ENCODE measurements at regions not wholly inside any gene's neighbourhood (a gene's known extent, or its start where the extent isn't known, plus 50 kb on each side); places are given as distances from the start of the nearest gene placed in this dataset.

DNA sequence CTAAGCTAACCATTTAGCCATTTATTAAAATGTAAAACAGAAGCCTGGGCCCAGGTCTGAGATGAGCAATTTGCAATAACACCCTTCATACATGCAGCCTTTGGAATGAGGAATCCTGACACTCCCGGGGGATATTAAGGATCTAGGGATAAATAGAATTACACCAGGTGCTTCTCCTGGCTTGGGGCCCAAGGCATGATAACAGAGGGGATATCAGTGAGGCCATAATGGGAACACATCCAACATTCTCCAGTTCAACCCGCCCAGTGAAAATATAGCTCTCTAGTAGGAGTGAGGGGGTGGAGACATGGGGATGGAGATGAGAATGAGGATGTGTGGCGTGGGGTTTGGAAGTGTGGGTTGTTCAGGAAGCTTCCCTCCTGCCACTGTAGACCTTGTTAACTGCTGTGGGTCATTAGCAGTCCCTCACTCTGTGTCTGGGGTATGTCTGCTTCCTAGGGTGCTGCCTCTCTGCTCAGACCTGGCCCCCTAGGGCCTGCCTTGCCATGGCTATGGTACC is 57.9 kb upstream of the KANK4 start:
- TF ChIP-seq ARNTL (CRISPR knock-in tag; IDR thresholded peaks at IDR 0.05; ENCODE audit: borderline replicate concordance, low read depth) = no peak
- TF ChIP-seq, protein P1, sequence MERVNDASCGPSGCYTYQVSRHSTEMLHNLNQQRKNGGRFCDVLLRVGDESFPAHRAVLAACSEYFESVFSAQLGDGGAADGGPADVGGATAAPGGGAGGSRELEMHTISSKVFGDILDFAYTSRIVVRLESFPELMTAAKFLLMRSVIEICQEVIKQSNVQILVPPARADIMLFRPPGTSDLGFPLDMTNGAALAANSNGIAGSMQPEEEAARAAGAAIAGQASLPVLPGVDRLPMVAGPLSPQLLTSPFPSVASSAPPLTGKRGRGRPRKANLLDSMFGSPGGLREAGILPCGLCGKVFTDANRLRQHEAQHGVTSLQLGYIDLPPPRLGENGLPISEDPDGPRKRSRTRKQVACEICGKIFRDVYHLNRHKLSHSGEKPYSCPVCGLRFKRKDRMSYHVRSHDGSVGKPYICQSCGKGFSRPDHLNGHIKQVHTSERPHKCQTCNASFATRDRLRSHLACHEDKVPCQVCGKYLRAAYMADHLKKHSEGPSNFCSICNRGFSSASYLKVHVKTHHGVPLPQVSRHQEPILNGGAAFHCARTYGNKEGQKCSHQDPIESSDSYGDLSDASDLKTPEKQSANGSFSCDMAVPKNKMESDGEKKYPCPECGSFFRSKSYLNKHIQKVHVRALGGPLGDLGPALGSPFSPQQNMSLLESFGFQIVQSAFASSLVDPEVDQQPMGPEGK (CRISPR knock-in tag; IDR thresholded peaks at IDR 0.05; ENCODE audit: borderline replicate concordance) = no peak
- TF ChIP-seq TOX (CRISPR knock-in tag; IDR thresholded peaks at IDR 0.05; ENCODE audit: borderline replicate concordance) = no peak
- TF ChIP-seq ESRRG (CRISPR knock-in tag; IDR thresholded peaks at IDR 0.05) = no peak
- no peak for TF ChIP-seq TCF4 (CRISPR knock-in tag; IDR thresholded peaks at IDR 0.05; ENCODE audit: borderline replicate concordance)
- TF ChIP-seq ZFP3 (CRISPR knock-in tag; IDR thresholded peaks at IDR 0.05) = no peak
- TF ChIP-seq ZFP30 (CRISPR knock-in tag; IDR thresholded peaks at IDR 0.05) = no peak
- TF ChIP-seq ZNF565 (CRISPR knock-in tag; conservative IDR thresholded peaks at IDR 0.05; ENCODE audit: low read depth) = no peak
- TF ChIP-seq RARB (CRISPR knock-in tag; IDR thresholded peaks at IDR 0.05) = no peak
- TF ChIP-seq, protein P2, sequence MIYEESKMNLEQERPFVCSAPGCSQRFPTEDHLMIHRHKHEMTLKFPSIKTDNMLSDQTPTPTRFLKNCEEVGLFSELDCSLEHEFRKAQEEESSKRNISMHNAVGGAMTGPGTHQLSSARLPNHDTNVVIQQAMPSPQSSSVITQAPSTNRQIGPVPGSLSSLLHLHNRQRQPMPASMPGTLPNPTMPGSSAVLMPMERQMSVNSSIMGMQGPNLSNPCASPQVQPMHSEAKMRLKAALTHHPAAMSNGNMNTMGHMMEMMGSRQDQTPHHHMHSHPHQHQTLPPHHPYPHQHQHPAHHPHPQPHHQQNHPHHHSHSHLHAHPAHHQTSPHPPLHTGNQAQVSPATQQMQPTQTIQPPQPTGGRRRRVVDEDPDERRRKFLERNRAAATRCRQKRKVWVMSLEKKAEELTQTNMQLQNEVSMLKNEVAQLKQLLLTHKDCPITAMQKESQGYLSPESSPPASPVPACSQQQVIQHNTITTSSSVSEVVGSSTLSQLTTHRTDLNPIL (CRISPR knock-in tag; IDR thresholded peaks at IDR 0.05; ENCODE audit: low read depth) = no peak
- TF ChIP-seq, protein P3, sequence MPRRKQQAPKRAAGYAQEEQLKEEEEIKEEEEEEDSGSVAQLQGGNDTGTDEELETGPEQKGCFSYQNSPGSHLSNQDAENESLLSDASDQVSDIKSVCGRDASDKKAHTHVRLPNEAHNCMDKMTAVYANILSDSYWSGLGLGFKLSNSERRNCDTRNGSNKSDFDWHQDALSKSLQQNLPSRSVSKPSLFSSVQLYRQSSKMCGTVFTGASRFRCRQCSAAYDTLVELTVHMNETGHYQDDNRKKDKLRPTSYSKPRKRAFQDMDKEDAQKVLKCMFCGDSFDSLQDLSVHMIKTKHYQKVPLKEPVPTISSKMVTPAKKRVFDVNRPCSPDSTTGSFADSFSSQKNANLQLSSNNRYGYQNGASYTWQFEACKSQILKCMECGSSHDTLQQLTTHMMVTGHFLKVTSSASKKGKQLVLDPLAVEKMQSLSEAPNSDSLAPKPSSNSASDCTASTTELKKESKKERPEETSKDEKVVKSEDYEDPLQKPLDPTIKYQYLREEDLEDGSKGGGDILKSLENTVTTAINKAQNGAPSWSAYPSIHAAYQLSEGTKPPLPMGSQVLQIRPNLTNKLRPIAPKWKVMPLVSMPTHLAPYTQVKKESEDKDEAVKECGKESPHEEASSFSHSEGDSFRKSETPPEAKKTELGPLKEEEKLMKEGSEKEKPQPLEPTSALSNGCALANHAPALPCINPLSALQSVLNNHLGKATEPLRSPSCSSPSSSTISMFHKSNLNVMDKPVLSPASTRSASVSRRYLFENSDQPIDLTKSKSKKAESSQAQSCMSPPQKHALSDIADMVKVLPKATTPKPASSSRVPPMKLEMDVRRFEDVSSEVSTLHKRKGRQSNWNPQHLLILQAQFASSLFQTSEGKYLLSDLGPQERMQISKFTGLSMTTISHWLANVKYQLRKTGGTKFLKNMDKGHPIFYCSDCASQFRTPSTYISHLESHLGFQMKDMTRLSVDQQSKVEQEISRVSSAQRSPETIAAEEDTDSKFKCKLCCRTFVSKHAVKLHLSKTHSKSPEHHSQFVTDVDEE (CRISPR knock-in tag; IDR thresholded peaks at IDR 0.05) = no peak
- no peak for TF ChIP-seq ISL1 (CRISPR knock-in tag; IDR thresholded peaks at IDR 0.05)
